ENCODE measurements at regions not wholly inside any gene's neighbourhood (a gene's known extent, or its start where the extent isn't known, plus 50 kb on each side); places are given as distances from the start of the nearest gene placed in this dataset.

DNA sequence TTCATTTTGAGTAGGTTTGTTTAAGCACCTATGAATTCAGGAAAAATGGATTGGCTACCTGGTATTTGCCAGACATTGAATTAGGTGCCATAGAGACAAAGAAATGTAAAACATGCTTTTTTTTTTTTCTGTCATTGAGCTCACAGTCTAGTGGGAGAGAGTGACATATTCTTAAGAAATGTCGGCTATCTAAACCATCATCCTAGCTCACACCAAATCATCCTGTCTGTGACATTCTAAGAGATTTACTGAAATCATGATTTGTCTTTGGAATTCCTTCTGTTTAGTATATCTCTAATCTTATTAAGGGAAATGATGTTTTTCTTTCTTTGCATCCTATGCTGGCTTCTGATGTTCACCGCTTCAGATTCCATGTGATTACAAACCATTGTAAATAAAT lies 59.5 kb upstream of the STXBP5L start:
- no peaks in the 10 kb centered on the region for H3K27me3 ChIP-seq (ENCODE audit: insufficient read depth)
- Mint-ChIP-seq H3K27me3 (ENCODE audit: insufficient read depth, low read depth, poor library complexity) (peaks cover 2% of the 10 kb centered on the region), H3K4me3 (no peak overlapping the region), H3K4me1 (peaks cover 15% of the 10 kb centered on the region), H3K27ac (no peak overlapping the region), H3K9me3 (no peaks in the 10 kb centered on the region; the same call in 2 of the 3 replicates), H3K36me3 (ENCODE audit: low read depth) (no peaks in the 10 kb centered on the region)
- no peaks in the 10 kb centered on the region for H3F3A ChIP-seq (replicated peaks; ENCODE audit: low read depth)
- no peak overlapping the region for H2AFZ ChIP-seq
- no peaks in the 10 kb centered on the region for H3K9me2 ChIP-seq (ENCODE audit: insufficient read depth)
- ATAC-seq (no peak), DNase-seq (ENCODE audit: low spot score) (no peak)
- no peak overlapping the region for H3K27ac ChIP-seq (ENCODE audit: low read depth)
- TF ChIP-seq POLR2AphosphoS5 (IDR thresholded peaks at IDR 0.05; ENCODE audit: low read depth) (no peak), STAT1 (IDR thresholded peaks at IDR 0.05; ENCODE audit: unreplicated experiment) (no peak), ZNF331 (CRISPR knock-in tag; IDR thresholded peaks at IDR 0.05; ENCODE audit: low read depth) (no peak), ZNF114 (CRISPR knock-in tag; IDR thresholded peaks at IDR 0.05) (no peak), CREB1 (CRISPR knock-in tag; IDR thresholded peaks at IDR 0.05; ENCODE audit: low read depth) (no peak), EZH2phosphoT487 (IDR thresholded peaks at IDR 0.05; ENCODE audit: unreplicated experiment) (no peak), NANOG (IDR thresholded peaks at IDR 0.05; ENCODE audit: borderline replicate concordance) (no peak)
- TF ChIP-seq, protein P1, sequence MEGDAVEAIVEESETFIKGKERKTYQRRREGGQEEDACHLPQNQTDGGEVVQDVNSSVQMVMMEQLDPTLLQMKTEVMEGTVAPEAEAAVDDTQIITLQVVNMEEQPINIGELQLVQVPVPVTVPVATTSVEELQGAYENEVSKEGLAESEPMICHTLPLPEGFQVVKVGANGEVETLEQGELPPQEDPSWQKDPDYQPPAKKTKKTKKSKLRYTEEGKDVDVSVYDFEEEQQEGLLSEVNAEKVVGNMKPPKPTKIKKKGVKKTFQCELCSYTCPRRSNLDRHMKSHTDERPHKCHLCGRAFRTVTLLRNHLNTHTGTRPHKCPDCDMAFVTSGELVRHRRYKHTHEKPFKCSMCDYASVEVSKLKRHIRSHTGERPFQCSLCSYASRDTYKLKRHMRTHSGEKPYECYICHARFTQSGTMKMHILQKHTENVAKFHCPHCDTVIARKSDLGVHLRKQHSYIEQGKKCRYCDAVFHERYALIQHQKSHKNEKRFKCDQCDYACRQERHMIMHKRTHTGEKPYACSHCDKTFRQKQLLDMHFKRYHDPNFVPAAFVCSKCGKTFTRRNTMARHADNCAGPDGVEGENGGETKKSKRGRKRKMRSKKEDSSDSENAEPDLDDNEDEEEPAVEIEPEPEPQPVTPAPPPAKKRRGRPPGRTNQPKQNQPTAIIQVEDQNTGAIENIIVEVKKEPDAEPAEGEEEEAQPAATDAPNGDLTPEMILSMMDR (conservative IDR thresholded peaks at IDR 0.05; ENCODE audit: low read depth in 2 of 2): no peak
- H3K4me1 ChIP-seq (ENCODE audit: insufficient read depth): 0 out of 2 replicates have a peak, but pooled peaks cover 5% of the 10 kb centered on the region
- H3K4me2 ChIP-seq: no peak overlapping the region
- H4K20me1 ChIP-seq (replicated peaks; ENCODE audit: insufficient read depth): no peaks in the 10 kb centered on the region
- no peaks in the 10 kb centered on the region for H3K36me3 ChIP-seq (ENCODE audit: insufficient read depth)
- no peak overlapping the region for H3K4me3 ChIP-seq
- H3K79me2 ChIP-seq (replicated peaks; ENCODE audit: insufficient read depth): no peaks in the 10 kb centered on the region

DNA sequence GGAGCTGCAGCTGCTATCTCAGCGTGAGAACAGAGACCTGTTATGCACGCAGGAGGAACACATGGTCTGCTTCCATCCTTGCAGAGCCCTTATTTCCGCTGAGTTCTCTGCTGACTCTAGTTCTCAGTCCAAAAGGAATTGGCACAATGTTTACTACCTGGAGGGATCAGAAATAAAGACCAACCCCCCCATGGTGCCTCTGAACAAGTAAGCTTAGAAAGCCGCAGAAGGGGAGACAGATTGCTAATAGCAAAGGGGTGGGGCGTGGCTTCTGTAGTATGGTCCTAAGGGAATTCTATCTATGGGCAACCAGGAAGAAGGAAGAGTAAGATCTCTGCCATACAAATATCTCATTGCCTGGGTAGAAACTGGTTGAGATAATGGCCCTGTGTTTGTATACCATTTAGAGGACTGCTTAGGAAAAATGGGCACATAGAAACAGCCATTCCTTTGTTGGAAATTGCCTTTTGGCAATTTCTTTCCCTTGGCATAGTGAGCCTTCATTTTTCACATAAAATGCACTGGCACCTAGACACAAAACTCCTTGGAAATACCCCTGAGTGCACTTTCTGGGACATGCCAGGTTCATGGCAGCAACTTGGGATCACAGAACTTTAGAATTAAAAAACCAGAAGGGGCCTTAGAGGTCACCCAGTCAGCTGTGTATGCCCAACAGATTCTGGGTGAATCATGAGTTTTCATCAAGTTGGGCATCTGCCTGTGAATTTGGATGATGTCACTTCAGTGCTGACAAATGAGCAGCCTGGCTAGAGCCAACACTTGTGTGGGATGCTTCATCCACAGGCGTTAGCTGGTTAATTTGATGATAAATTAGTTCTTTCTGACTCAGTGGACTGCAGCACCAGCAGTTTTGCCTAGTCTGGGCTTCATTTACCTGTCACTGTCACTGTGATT lies 57.4 kb upstream of the STXBP5L start:
- ATAC-seq: no peak
- Histone ChIP-seq H3K9me2 (ENCODE audit: insufficient read depth) (no peaks in the 10 kb centered on the region), H3F3A (replicated peaks; ENCODE audit: low read depth) (no peaks in the 10 kb centered on the region), H3K36me3 (ENCODE audit: insufficient read depth) (no peaks in the 10 kb centered on the region), H3K79me2 (replicated peaks; ENCODE audit: insufficient read depth) (no peaks in the 10 kb centered on the region), H4K20me1 (replicated peaks; ENCODE audit: insufficient read depth) (no peaks in the 10 kb centered on the region), H3K4me3 (no peak overlapping the region), H2AFZ (no peak overlapping the region), H3K27ac (ENCODE audit: low read depth) (no peak overlapping the region), H3K27me3 (ENCODE audit: insufficient read depth) (no peaks in the 10 kb centered on the region), H3K4me1 (ENCODE audit: insufficient read depth) (peaks cover 11% of the 10 kb centered on the region; the same call in 1 of the 2 replicates), H3K4me2 (no peak overlapping the region)
- peaks cover 2% of the 10 kb centered on the region for H3K27me3 Mint-ChIP-seq (ENCODE audit: insufficient read depth, low read depth, poor library complexity)
- no peak overlapping the region for H3K27ac Mint-ChIP-seq
- no peaks in the 10 kb centered on the region for H3K36me3 Mint-ChIP-seq (ENCODE audit: low read depth)
- TF ChIP-seq CREB1 (CRISPR knock-in tag; IDR thresholded peaks at IDR 0.05; ENCODE audit: low read depth) (no peak), POLR2AphosphoS5 (IDR thresholded peaks at IDR 0.05; ENCODE audit: low read depth) (no peak), ZNF114 (CRISPR knock-in tag; IDR thresholded peaks at IDR 0.05) (no peak), EZH2 (IDR thresholded peaks at IDR 0.05; ENCODE audit: low read depth, unreplicated experiment) (no peak), ZNF331 (CRISPR knock-in tag; IDR thresholded peaks at IDR 0.05; ENCODE audit: low read depth) (no peak), NANOG (IDR thresholded peaks at IDR 0.05; ENCODE audit: borderline replicate concordance) (no peak)
- TF ChIP-seq, protein P2, sequence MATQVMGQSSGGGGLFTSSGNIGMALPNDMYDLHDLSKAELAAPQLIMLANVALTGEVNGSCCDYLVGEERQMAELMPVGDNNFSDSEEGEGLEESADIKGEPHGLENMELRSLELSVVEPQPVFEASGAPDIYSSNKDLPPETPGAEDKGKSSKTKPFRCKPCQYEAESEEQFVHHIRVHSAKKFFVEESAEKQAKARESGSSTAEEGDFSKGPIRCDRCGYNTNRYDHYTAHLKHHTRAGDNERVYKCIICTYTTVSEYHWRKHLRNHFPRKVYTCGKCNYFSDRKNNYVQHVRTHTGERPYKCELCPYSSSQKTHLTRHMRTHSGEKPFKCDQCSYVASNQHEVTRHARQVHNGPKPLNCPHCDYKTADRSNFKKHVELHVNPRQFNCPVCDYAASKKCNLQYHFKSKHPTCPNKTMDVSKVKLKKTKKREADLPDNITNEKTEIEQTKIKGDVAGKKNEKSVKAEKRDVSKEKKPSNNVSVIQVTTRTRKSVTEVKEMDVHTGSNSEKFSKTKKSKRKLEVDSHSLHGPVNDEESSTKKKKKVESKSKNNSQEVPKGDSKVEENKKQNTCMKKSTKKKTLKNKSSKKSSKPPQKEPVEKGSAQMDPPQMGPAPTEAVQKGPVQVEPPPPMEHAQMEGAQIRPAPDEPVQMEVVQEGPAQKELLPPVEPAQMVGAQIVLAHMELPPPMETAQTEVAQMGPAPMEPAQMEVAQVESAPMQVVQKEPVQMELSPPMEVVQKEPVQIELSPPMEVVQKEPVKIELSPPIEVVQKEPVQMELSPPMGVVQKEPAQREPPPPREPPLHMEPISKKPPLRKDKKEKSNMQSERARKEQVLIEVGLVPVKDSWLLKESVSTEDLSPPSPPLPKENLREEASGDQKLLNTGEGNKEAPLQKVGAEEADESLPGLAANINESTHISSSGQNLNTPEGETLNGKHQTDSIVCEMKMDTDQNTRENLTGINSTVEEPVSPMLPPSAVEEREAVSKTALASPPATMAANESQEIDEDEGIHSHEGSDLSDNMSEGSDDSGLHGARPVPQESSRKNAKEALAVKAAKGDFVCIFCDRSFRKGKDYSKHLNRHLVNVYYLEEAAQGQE (IDR thresholded peaks at IDR 0.05; ENCODE audit: unreplicated experiment): no peak
- no peaks in the 10 kb centered on the region for H3K9me3 Mint-ChIP-seq
- no peak overlapping the region for H3K4me3 Mint-ChIP-seq
- DNase-seq (ENCODE audit: low spot score): no peak
- H3K4me1 Mint-ChIP-seq: peaks cover 25% of the 10 kb centered on the region

All from GM23338 (cell line).